ENCODE measurements at regions not wholly inside any gene's neighbourhood (a gene's known extent, or its start where the extent isn't known, plus 50 kb on each side); places are given as distances from the start of the nearest gene placed in this dataset.

GRCh38 chr3:5569152-5569551 lies 381.6 kb downstream of the EDEM1 start:
- CTCF ChIA-PET (ENCODE audit: low intra/inter-chr PET ratio) = no interaction called here
- intact Hi-C loops (cut with micrococcal nuclease) = no loop called here
- H4K20me1 ChIP-seq (replicated peaks; ENCODE audit: control insufficient read depth, insufficient read depth, low read length) = no peaks in the 10 kb centered on the region
- no peaks in the 10 kb centered on the region for H3K9me1 ChIP-seq (ENCODE audit: control insufficient read depth, insufficient read depth, low read length)
- ATAC-seq = no peak
- no peak overlapping the region for H2AFZ ChIP-seq (ENCODE audit: low read depth, low read length)
- POLR2A ChIA-PET = no interaction called here
- H3K9me3 ChIP-seq (replicated peaks; ENCODE audit: control insufficient read depth, insufficient read depth, low read depth, low read length) = peaks cover 6% of the 10 kb centered on the region
- in situ Hi-C loops (cut with MboI) = no loop called here
- H3K4me2 ChIP-seq (ENCODE audit: insufficient read depth, low read length) = no peak overlapping the region
- H3K79me2 ChIP-seq (ENCODE audit: control insufficient read depth, insufficient read depth, low read length) = no peaks in the 10 kb centered on the region
- WGBS (ENCODE audit: insufficient coverage, low coverage, missing lambda C conversion rate) = 65% methylated on average over 4 of the region's 4 CpGs
- no peak for FAIRE-seq
- peaks cover 0 to 36% of the 10 kb centered on the region in 2 experiments; a peak in 4 of 5 replicates for H3K4me1 ChIP-seq (replicated peaks in 1 of 2; ENCODE audit: control insufficient read depth in 2 of 2, insufficient read depth in 2 of 2, low read length in 2 of 2)
- no peaks in the 10 kb centered on the region for H3K27me3 ChIP-seq (ENCODE audit: control insufficient read depth in 2 of 2, insufficient read depth in 2 of 2, low read length in 2 of 2)
- H3K36me3 ChIP-seq (ENCODE audit: control insufficient read depth, insufficient read depth, low read length) = no peaks in the 10 kb centered on the region
- H3K9ac ChIP-seq (ENCODE audit: insufficient read depth in 1 of 2, low read depth in 2 of 2, low read length in 2 of 2) = no peak overlapping the region
- no TSS peak for BruUV-seq (replicated peaks)
- DNase-seq (ENCODE audit: extremely low read depth in 1 of 4, low spot score in 3 of 4) = no peak
- H3K4me3 ChIP-seq = no peak overlapping the region
- H3K27ac ChIP-seq (ENCODE audit: extremely low read depth, low read depth, low read length) = no peak overlapping the region
- TF ChIP-seq RAD51 (IDR thresholded peaks at IDR 0.05; ENCODE audit: borderline replicate concordance, low read depth) = no peak
- peak; percentile 85 for TF ChIP-seq RBM25 (IDR thresholded peaks at IDR 0.05; ENCODE audit: low read depth, low read length, severe bottlenecking)
- TF ChIP-seq ZNF146 (CRISPR knock-in tag; IDR thresholded peaks at IDR 0.05; ENCODE audit: unreplicated experiment) = peak; percentile 88

GRCh38 chr3:5572168-5572567 lies 384.7 kb downstream of the EDEM1 start:
- in situ Hi-C loops (cut with MboI) (no loop called here), intact Hi-C loops (cut with micrococcal nuclease) (no loop called here)
- no peak overlapping the region; the same call in 1 of the 2 replicates for H3K4me2 ChIP-seq (ENCODE audit: insufficient read depth, low read length)
- 43% methylated on average over 6 of the region's 6 CpGs for WGBS (ENCODE audit: insufficient coverage, low coverage, missing lambda C conversion rate)
- H3K9ac ChIP-seq (ENCODE audit: insufficient read depth in 1 of 2, low read depth in 2 of 2, low read length in 2 of 2) = peak overlapping the region in 1 of 2 experiments; percentile 21; a peak in 1 of 4 replicates
- ChIA-PET POLR2A (interaction anchor here (0.6 to 0.8 kb wide), 2 partner anchors 8 to 141 kb away, joined by 3 to 4 read pairs; no protein-coding TSS in a partner anchor), CTCF (ENCODE audit: low intra/inter-chr PET ratio) (no interaction called here)
- H3K4me1 ChIP-seq (replicated peaks in 1 of 2; ENCODE audit: control insufficient read depth in 2 of 2, insufficient read depth in 2 of 2, low read length in 2 of 2) = peaks cover 0 to 24% of the 10 kb centered on the region in 2 experiments; a peak in 3 of 5 replicates
- H3K4me3 ChIP-seq = no peak overlapping the region
- no peaks in the 10 kb centered on the region for H3K79me2 ChIP-seq (ENCODE audit: control insufficient read depth, insufficient read depth, low read length)
- ATAC-seq = peak; percentile 70
- BruUV-seq (replicated peaks) = no TSS peak
- H3K36me3 ChIP-seq (ENCODE audit: control insufficient read depth, insufficient read depth, low read length) = no peaks in the 10 kb centered on the region
- peak overlapping the region; percentile 51 for H2AFZ ChIP-seq (ENCODE audit: low read depth, low read length)
- peak in 1 of 4 experiments; percentile 25 for DNase-seq (ENCODE audit: extremely low read depth in 1 of 4, low spot score in 3 of 4)
- no peaks in the 10 kb centered on the region for H3K9me1 ChIP-seq (ENCODE audit: control insufficient read depth, insufficient read depth, low read length)
- FAIRE-seq = no peak
- H3K27ac ChIP-seq (ENCODE audit: extremely low read depth, low read depth, low read length) = peak overlapping the region; percentile 5; the same call in 1 of the 3 replicates
- H3K9me3 ChIP-seq (replicated peaks; ENCODE audit: control insufficient read depth, insufficient read depth, low read depth, low read length) = peaks cover 3% of the 10 kb centered on the region
- H3K27me3 ChIP-seq (ENCODE audit: control insufficient read depth in 2 of 2, insufficient read depth in 2 of 2, low read length in 2 of 2) = no peaks in the 10 kb centered on the region
- H4K20me1 ChIP-seq (replicated peaks; ENCODE audit: control insufficient read depth, insufficient read depth, low read length) = no peaks in the 10 kb centered on the region
- TF ChIP-seq TCF3 (CRISPR knock-in tag; IDR thresholded peaks at IDR 0.05) (peak; percentile 35; the same call in 1 of the 2 replicates), TBP (optimal IDR thresholded peaks at IDR 0.05; ENCODE audit: low read depth, low read length) (no peak), RNF2 (IDR thresholded peaks at IDR 0.05) (no peak), CBFA2T2 (conservative IDR thresholded peaks at IDR 0.05) (0 out of 2 replicates have a peak, but pooled peaks have one; percentile 14)
- TF ChIP-seq, protein P1, sequence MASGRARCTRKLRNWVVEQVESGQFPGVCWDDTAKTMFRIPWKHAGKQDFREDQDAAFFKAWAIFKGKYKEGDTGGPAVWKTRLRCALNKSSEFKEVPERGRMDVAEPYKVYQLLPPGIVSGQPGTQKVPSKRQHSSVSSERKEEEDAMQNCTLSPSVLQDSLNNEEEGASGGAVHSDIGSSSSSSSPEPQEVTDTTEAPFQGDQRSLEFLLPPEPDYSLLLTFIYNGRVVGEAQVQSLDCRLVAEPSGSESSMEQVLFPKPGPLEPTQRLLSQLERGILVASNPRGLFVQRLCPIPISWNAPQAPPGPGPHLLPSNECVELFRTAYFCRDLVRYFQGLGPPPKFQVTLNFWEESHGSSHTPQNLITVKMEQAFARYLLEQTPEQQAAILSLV (tag; IDR thresholded peaks at IDR 0.05) = no peak
- TF ChIP-seq, protein P2, sequence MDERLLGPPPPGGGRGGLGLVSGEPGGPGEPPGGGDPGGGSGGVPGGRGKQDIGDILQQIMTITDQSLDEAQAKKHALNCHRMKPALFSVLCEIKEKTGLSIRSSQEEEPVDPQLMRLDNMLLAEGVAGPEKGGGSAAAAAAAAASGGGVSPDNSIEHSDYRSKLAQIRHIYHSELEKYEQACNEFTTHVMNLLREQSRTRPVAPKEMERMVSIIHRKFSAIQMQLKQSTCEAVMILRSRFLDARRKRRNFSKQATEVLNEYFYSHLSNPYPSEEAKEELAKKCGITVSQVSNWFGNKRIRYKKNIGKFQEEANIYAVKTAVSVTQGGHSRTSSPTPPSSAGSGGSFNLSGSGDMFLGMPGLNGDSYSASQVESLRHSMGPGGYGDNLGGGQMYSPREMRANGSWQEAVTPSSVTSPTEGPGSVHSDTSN (CRISPR knock-in tag; IDR thresholded peaks at IDR 0.05; ENCODE audit: low read depth) = no peak
- TF ChIP-seq, protein P2 (tag; conservative IDR thresholded peaks at IDR 0.05; ENCODE audit: low read depth) = peak; percentile 59
